SIG-M5 treated with dmso at 0.1 percent for 504 hours (cell line): ENCODE measurements at regions not wholly inside any gene's neighbourhood (a gene's known extent, or its start where the extent isn't known, plus 50 kb on each side); places are given as distances from the start of the nearest gene placed in this dataset.

Experiments
- DNase-seq: peaks from one replicate; lab custom pipeline; 2025; ENCODE audit not compliant: unreplicated experiment; lab: John Stamatoyannopoulos, UW

DNA sequence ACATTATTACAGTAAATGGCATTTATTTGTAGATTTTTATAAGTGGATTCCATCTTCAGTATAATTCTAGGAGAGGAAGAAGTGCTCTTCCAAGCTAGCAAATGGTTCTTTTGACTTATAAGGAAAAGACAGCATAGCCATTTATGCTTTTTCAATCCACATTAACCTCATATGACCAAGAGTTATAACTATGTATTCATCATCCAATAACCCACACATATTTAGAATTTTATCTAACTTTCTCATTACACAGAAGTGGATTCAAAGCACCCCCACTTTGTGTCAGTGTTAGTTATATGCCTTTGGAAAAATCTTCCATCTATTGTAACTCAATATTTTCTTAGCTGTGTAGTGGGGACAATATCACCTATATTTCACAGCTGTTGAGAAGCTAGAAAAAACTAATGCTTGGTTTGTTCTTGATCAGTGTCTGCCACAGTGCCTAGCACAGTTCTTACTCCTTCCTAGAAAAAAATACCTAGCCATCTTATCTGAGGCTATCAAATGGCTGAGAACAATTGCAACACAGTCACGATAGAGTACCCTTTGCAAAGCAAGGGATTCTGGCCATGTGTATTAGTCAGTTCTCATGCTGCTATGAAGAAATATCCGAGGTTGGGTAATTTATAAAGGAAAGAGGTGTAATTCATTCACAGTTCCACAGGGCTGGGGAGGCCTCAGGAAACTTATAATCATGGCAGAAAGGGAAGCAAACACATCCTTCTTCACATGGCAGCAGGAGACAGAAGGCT is 986.3 kb downstream of the TFAP2A start:
- no peak for DNase-seq

DNA sequence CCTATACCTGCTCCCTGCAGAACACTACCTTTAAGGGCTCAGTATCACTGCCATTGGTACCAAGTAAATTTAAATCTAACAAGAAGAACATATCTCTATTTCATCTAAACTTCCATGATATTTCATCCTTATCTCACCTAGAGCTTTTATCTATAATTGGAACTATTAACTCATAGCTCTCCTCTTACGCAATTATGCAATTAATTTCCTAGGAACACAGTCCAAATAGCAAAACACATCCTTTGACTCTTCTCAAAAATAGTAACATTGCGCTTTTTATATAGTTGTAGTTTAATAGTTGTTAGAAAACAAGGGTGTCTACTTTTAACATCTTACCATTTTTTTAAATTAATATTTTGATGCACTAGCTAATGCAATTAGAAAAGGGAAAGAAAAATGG is 986.8 kb upstream of the SLC35B3 start:
- DNase-seq = no peak

DNA sequence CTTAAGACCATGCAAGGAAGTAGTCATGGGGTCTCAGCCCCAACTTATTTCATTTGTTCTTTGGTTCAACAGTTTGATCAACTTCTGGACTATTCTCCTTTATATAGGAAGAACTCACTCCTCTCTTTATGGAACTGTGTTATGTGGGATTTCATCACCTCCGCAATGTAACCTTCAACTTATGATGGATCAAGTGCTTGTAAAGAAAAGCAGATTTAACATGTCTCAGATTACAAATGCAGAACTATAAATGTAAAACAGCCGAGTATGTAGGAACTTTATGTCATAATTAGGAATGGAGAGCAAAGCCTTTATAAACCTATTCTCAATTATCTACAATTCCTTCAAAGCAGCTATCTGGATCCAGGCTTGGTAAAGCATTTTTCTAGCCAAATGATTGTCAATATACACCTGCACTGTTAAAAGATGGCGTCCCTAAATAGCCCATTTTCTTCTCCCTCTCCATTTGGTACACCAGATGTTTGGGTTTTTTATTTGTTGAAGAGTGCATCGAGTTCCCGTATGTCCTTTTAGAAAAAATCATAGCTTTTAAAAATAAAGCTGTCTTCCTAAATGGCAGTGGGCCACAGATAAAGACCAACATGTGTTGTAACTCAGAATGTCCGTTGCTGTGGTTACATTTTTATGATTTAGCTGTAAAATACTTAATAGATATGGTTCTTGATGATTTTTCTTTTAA is 985.1 kb upstream of the SLC35B3 start:
- no peak for DNase-seq

DNA sequence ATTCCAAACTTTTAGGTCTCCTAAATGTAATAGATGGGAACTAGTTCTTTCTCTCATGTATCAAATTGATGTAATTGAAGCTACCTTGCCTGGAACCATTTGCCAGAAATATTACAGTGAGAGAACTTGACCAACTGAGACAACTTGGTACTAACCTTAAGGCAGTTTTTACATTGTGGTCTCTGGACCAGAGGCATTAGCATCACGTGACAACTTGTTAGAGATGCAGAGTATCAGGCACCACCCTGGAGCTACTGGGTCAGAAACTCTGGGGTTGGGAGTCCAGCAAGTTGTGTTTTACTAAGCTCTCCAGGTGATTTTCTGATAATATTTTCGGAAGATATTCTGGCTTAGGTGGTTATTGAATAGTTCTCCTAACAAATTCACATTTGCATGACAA is 982.1 kb upstream of the SLC35B3 start:
- DNase-seq = no peak

DNA sequence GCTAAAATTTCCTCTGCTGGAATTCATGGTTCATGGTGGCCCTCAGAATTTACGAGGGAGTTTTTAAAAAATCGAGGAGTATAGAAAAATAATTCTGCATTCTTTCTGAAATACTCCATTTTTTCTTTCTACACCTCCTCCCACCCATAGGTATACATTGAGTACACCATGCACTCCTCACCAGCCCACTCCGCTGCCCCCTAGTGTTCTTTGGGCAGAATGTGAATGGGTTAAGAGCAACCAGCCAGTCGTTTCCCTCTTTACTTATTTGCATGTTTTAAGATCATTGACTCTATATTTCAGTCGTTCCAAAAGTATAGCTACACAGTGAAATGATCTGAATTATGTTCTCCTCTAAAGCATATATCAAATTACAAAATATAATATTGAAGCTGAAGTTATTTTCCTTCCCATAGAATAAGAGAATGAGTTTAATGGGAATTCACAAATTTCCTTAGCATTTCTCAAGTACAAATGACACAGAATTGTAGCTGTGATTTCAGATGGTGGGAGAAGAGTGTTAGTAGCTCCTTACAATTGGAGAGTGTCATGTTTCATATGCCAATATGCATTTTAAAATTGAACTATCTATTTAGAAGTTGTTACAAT is 977.7 kb upstream of the SLC35B3 start:
- DNase-seq = peak; percentile 12

DNA sequence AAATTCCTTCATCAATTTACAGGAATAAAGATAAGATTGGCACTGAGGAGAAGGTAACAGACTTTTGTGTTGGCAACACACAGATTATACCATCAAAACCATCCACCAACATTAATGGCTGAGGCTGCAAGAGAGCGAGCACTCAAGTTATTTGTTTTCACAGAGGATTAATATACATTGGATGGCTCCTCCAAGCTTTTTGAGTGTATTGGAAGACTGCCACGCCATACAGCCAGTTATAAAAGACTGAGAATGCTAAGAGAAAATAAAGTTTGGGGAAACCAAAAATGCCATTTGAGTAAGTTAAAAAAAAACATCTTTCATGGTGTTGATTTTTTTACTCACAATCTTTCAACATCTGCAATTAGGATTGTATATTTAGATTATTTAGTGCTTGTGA is 973.8 kb upstream of the SLC35B3 start:
- DNase-seq = no peak

DNA sequence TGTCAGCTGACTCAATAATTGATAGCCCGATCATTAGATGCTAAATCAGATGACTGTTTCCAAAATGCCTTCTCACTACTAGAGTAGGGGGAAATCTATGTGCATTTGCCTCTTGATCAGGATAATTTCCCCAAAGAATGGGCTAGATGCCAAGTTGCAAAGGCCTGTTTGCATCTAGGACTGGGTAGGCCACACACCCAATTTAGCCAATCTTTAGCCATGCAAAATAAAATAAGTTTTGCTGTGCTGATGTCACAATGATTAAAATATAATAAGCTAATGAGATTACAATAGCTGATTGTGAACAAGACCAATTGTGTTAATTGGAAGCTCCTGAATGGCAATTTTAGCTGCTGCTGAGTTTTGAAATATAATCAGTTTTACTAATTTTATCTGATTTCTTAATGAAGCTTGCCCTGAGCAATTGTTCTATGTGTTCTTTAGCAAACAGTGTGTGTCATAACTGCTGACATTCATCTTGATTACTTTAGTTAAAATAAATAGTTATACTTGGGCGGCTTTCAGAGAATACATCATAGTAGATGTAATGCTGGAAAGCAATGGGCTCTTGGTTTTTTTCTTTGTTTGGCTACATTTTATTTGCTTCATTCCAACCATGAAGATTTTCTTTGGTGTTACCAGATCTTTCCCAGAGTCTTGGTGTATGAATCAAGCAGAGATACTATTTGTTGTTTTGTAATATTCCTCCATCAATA is 973.2 kb upstream of the SLC35B3 start:
- no peak for DNase-seq

DNA sequence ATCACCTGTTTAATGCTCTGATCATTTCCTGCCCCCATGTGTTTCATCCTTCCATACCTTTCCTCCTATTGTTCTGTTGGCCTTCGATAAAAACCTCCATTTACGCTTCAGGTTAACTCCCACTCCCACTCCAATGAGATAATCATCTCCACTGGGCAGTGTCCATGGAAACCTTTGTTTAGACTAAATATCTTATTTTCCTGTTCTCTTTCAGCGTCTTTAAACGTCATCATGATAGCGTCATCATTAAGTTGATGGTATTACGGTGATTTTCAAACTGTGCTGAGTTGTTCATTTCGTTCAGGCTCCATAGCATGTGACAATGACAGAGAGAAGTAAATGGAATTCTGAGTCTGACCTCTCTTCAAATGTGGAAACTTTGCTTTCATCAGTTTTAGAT is 970.5 kb upstream of the SLC35B3 start:
- DNase-seq = no peak

DNA sequence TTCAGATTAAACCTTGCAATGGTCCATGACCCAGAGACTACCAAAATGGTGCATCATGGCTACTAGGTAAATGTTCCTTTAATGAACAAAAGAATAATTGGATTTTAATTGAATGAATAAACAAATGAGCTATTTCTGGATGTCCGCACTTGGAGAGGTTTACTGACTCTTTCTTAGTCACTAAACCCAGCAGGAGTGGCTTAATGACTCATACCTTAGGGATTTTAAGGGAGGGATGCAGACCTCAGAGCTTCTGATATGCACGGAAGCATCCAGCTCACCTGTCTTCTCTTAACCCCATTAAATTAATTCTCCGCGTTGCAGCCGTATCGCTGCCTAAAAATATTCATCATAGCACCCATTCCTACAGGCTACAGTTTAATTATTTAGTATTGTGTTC is 970.0 kb upstream of the SLC35B3 start:
- DNase-seq = no peak

DNA sequence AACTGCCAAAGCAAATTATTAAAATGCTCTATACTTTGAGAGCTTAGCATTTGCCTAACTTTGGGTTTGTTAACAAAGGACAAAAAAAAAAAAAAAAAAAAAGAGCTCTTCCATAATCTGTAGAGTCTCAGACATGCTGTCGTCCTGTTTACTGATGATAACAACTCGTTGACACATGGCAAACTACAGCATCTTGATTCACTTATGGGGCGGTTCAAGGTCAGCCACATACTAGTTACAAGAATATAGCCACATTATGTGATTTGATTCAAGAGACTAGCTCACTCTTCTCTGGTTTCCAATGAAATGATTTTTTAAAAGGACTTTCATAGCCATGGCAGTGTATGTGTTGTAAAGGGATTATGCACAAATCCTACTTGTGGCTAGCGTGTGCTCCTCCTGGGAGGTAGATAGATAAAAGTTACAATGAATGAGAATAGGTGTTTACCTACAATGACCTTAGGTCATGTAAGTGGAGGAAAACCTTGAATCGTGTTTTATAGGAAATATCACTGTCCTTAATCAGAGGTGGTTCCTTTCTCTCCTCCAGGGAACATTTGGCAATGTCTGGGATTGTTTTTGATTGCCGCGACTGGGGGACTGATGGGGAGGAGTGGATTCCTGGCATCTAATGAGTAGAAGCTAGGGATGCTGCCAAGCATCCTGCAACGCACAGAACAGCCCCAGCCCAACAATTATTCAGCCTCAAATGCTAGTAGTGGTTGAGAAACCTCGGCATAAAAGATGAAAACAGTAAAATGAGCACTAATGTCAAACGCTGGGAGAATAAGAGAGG is 969.2 kb upstream of the SLC35B3 start:
- no peak for DNase-seq

DNA sequence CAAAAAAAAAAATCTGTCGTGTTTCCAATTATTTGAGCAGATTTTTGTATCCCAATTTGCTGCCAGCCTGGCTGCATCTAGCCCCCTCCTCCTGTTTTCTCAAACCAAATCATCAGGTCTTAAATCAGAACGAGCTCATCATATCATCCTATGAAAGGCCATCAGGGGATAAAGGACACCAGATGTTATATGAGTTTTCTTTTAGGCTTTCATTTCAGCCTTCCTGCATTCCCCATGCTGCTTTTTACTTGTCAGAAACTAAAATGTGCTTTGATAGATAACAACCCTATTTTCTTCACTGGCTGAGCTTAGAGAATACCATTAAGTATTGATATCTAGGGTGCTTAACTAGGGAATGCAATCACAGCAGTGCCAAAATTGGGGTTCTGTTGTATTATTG is 968.4 kb upstream of the SLC35B3 start:
- DNase-seq = no peak

DNA sequence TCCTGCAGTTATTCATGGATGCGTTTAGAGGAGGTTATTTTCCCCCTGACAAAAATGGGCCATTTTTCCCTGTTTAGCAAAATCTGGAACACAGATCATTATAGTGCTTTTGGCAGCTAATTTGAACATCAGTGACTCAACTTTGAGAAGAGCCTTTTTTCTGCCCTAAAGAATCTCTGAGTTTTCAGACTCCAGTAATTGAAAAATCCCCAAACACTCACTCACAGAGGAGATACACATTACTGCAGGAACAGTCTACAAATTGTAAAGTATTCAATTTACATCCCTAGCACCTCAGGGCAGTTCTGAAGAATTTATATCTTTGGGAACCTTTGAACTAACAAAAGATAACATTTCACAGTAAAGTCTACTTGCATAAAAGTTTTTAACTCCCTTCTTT is 966.6 kb upstream of the SLC35B3 start:
- DNase-seq = no peak

DNA sequence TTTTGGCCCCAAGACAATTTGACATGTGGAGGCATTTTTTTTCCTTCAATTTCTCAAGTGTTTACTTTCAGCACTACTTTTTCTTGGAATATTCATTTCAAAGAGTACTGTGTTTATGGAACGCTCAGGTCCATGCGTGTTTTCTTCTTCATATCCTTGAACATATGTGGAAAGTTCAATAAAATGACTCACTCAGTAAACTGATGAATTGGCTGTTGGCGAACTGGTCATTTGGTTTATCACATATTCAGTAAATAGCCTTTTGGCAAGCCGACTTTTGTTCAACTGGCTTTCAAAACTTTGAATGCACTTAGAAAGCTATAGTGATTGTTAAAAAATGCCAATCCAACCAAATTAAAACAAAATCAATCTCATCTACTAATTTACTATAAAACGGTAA is 964.6 kb upstream of the SLC35B3 start:
- no peak for DNase-seq

DNA sequence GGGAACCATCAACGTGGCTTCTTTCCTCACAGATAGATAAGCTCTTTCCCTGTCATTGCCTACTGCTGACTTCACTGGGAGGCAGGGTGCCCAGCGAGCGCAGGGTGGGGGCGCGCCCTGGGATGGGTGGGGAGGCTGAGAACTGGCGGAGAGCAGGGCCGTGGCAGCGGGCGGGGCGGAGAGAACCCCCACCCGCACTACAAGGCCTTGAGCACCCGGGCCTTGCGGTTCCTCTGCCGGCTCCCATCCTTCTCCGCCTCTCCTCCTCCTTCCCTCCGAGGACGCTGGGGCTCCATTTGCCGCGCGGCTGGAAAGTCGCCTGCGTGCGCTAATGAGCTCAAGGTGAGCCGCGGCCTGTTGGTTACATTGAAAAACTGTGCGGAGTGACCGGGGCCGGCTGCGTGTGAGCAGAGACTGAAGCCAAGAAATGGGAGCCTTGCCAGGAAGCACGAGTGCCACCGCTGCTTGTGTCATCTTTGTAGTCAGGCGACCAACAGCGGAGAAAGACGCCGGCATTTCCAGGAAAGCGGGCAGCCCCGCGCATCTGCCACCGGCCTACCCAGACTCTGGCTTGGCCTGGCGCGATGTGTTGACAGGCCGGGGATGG is 963.5 kb upstream of the SLC35B3 start:
- no peak for DNase-seq

DNA sequence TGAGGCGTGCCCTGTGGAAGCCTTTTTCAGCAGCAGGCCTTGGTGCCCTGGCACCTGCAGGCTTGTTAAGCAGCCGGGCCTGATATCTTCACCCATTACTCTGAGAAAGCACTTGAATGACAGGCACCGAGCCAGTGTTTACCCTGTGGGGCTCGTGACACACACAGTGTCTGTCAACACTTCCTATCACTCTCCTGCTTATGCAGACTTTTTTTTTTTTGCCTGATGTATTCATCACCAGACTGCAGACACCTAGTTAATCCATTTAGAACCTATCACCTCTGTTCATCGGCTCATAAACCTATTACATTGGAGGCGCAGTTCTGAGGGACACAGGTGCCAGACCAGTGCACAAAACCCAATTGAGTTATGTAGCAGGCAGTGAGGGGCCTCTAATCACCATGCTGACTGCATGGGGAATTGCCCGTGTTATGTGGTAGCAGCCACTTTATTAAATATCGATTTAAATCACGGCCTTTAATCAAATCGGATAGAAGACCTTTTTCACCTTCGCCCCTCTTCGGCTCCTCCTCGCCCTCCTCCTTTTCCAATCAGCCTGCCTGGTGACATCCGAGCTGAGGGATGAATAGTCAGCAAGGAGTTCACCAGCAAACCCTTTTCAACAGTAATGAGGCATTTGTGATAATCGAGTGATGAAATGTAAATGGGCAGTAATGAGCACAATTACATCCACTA is 962.9 kb upstream of the SLC35B3 start:
- no peak for DNase-seq

DNA sequence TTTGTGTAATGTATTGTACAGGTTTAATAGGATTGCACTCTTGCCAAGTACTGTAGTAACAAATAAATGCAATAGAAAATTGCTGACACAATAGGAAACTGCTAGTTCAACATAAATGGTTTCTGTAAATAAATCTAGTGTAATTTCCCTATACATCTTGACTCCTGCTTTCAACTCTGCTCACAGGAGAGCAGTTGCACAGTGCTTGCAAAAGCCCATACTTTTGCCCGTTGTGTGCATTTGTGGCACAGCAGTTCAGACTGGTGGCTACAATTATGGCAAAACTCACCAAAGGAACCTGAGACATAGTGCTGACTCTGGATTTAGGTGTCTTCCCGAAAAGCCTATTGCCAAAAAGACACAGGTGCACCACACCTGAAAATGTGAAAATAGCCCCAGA is 953.3 kb upstream of the SLC35B3 start:
- DNase-seq = no peak

DNA sequence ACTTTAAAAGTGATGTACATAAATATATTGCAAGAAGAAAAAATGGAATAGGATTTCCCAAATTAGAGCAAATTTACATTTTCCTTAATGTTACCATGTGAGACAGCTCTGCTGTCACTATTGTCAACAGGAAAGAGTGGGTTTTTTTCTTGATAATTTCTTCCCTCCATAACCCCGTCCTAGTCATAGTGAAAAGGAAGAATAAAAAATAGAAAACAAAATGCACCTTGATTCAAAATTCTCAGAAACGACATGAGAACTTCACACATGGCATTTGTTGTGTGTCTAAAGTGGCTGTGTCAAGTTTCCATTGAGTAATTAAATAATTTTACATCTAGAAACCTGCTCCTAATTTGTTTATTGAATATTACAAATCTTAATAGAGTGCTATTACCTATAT is 945.2 kb upstream of the SLC35B3 start:
- DNase-seq = no peak

DNA sequence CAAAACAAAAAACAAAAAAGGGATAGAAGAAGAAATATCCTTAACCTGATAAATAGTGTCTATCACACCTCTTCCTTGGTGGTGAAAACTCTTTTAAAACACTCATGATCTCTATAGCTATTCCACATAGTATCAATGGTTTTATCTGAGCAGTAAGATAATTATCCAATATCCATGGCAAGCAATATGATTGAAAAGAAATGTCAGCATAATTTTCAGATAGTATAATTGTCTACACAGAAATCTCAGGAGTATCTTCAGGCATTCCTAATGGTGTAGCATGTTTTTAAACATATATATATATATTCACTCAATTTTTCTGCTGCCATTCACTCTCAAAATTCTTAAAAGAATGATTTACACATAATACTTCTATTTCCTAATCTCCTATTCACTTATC is 938.0 kb upstream of the SLC35B3 start:
- no peak for DNase-seq

DNA sequence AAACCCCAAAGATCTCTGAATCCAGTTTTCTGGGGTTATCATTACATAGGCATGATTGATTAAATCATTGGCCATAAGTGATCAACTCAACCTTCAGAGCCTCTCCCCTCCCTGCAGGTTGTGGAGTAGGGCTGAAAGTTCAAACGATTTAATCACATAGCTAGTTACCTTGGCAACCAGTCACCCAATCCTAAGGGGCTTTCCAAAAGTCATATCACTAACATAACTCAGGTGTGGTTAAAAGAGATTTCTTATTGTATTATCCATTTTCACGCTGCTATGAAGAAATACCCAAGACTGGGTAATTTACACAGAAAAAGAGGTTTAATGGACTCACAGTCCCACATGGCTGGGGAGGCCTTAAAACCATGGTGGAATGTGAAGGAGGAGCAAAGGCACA is 935.1 kb upstream of the SLC35B3 start:
- no peak for DNase-seq

DNA sequence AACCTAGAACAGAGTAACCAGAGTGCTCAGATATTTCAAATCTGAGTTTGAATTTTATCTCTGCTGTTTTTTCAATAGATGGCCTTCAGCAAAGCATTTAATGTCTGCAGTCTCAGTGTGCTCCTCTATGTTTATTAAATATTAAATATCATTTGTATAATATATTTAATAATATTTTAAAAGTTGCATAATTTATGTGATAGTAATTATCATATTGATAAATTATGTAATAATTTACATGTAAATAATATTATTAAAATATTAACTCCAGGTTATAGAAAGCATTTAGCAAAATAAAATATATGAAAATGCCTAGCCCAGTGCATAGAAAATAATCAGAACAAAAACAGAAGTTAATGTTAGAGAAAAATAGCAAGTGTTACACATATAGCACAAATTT is 930.0 kb upstream of the SLC35B3 start:
- no peak for DNase-seq
